ENCODE measurements at regions not wholly inside any gene's neighbourhood (a gene's known extent, or its start where the extent isn't known, plus 50 kb on each side); places are given as distances from the start of the nearest gene placed in this dataset.

DNA sequence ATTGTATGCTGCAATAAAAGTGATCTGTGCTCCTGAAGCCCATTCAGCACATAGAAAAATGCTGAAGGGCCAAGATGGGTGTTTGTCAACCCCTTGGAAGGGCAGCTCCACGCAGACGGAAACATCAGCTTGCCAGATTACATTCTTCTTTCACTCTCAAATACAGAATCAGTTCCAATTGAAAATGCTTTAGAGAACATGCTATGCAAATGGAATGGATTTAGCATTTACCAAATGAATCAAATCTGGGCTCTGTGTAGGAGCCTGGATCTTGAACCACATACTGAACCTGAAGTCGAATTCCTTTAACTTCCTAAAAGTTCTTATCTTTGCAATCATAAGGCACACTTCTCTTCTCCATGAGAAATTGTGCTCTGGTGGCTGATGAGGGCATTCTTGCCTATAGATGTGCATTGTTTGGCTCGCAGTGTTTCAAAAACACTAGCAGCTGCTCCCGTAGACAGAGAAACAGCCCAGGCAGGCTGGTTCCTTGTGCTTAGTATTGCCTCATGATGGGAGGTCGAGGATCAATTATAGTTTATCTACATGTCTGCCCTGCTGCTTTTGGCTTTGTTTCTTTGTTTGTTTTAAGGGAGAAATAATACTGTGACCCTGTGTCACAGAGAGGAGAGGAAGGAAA lies 489.8 kb upstream of the FLRT2 start:
- TF ChIP-seq, protein P1, sequence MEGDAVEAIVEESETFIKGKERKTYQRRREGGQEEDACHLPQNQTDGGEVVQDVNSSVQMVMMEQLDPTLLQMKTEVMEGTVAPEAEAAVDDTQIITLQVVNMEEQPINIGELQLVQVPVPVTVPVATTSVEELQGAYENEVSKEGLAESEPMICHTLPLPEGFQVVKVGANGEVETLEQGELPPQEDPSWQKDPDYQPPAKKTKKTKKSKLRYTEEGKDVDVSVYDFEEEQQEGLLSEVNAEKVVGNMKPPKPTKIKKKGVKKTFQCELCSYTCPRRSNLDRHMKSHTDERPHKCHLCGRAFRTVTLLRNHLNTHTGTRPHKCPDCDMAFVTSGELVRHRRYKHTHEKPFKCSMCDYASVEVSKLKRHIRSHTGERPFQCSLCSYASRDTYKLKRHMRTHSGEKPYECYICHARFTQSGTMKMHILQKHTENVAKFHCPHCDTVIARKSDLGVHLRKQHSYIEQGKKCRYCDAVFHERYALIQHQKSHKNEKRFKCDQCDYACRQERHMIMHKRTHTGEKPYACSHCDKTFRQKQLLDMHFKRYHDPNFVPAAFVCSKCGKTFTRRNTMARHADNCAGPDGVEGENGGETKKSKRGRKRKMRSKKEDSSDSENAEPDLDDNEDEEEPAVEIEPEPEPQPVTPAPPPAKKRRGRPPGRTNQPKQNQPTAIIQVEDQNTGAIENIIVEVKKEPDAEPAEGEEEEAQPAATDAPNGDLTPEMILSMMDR (conservative IDR thresholded peaks at IDR 0.05 in 1 of 2, IDR thresholded peaks at IDR 0.05 in 1 of 2; ENCODE audit: extremely low read depth in 1 of 2, insufficient read depth in 1 of 2, low read depth in 1 of 2, low read length in 2 of 2) = no peak
- TF ChIP-seq EZH2 (IDR thresholded peaks at IDR 0.05; ENCODE audit: borderline replicate concordance, low read length) = no peak

Measured in mammary epithelial cell (primary cell).